Liver (tissue), 8 donors: ENCODE measurements at regions not wholly inside any gene's neighbourhood (a gene's known extent, or its start where the extent isn't known, plus 50 kb on each side); places are given as distances from the start of the nearest gene placed in this dataset.
A peak's percentile ranks its signal among the peaks of the same experiment; 100 is the strongest.

Experiments used
- DNase-seq: peaks from one replicate; pipeline ENCODE4 v3.0.0-alpha.2; 2017; ENCODE audit warnings: low spot score
- H3K27ac ChIP-seq, 2 donors: one replicate each; pipeline ENCODE4 v1.7.0; 2013; ENCODE audit warnings: inconsistent platforms in 2 of 2, low read length in 2 of 2, control low read depth in 1 of 2, low read depth in 1 of 2, mild to moderate bottlenecking in 1 of 2
- H3K27me3 ChIP-seq, 4 donors: one replicate each; pipeline versions ENCODE4 v1.6.1 to v1.7.0; 2013; ENCODE audit warnings: low read length in 3 of 4, inconsistent platforms in 1 of 4, mild to moderate bottlenecking in 1 of 4, moderate library complexity in 1 of 4; ENCODE audit not compliant: control insufficient read depth in 4 of 4, insufficient read depth in 4 of 4
- H3K36me3 ChIP-seq, 4 donors: one replicate each; pipeline versions ENCODE4 v1.6.1 to v1.7.0; 2013; ENCODE audit warnings: low read length in 3 of 4, mild to moderate bottlenecking in 3 of 4, low read depth in 1 of 4, moderate library complexity in 1 of 4; ENCODE audit not compliant: control insufficient read depth in 4 of 4, insufficient read depth in 3 of 4
- H3K4me1 ChIP-seq, 4 donors: one replicate each; pipeline versions ENCODE4 v1.6.1 to v1.7.0; 2013; ENCODE audit warnings: low read length in 3 of 4, mild to moderate bottlenecking in 3 of 4, moderate library complexity in 1 of 4; ENCODE audit not compliant: control insufficient read depth in 4 of 4, insufficient read depth in 4 of 4
- H3K4me3 ChIP-seq, 3 donors: one replicate each; pipeline versions ENCODE4 v1.6.1 to v1.7.0; 2013; ENCODE audit warnings: low read length in 3 of 3, control low read depth in 1 of 3, low read depth in 1 of 3, mild to moderate bottlenecking in 1 of 3
- H3K9ac ChIP-seq, 2 donors: one replicate each; pipeline ENCODE4 v1.7.0; 2013; ENCODE audit warnings: low read length in 2 of 2, mild to moderate bottlenecking in 2 of 2, moderate library complexity in 2 of 2, control low read depth in 1 of 2, low read depth in 1 of 2
- H3K9me3 ChIP-seq, 4 donors: one replicate each; pipeline versions ENCODE4 v1.6.1 to v1.7.0; 2013; ENCODE audit warnings: low read length in 3 of 4; ENCODE audit not compliant: control insufficient read depth in 4 of 4
- ATF3 ChIP-seq: IDR thresholded peaks from 2 replicates; pipeline ENCODE4 v1.6.1; 2016; ENCODE audit warnings: antibody characterized with exemption
- CTCF ChIP-seq: fragments of 150-350 bp; IDR thresholded peaks from 2 replicates; pipeline ENCODE4 v1.5.1; 2017; ENCODE audit warnings: improper control_type of control experiment, low read depth, low read length; ENCODE audit not compliant: missing input control
- EGR1 ChIP-seq, 2 donors: IDR thresholded peaks; 2 replicates each; pipeline ENCODE4 v1.6.1; 2016 to 2018; ENCODE audit warnings: antibody characterized with exemption in 2 of 2, low read depth in 2 of 2
- FOXA1 ChIP-seq: IDR thresholded peaks from 2 replicates; pipeline ENCODE4 v1.6.1; 2016; ENCODE audit warnings: antibody characterized with exemption
- FOXA2 ChIP-seq: IDR thresholded peaks from 2 replicates; pipeline ENCODE4 v1.6.1; 2016; ENCODE audit warnings: antibody characterized with exemption
- GABPA ChIP-seq, 2 donors: IDR thresholded peaks in 1 of 2; conservative IDR thresholded peaks in 1 of 2; 2 replicates each; pipeline ENCODE4 v1.6.1; 2016; ENCODE audit warnings: antibody characterized with exemption in 2 of 2, mild to moderate bottlenecking in 1 of 2, moderate library complexity in 1 of 2
- HNF4A ChIP-seq, 2 donors: conservative IDR thresholded peaks; 2 replicates each; pipeline ENCODE4 v1.6.1; 2016; ENCODE audit warnings: antibody characterized with exemption in 2 of 2, mild to moderate bottlenecking in 2 of 2
- HNF4G ChIP-seq: IDR thresholded peaks from 2 replicates; pipeline ENCODE4 v1.6.1; 2016; ENCODE audit warnings: antibody characterized with exemption
- JUND ChIP-seq, 2 donors: IDR thresholded peaks; 2 replicates each; pipeline ENCODE4 v1.6.1; 2016; ENCODE audit warnings: antibody characterized with exemption in 2 of 2
- MAX ChIP-seq: IDR thresholded peaks from 2 replicates; pipeline ENCODE4 v1.6.1; 2016; ENCODE audit warnings: antibody characterized with exemption
- NR2F2 ChIP-seq: IDR thresholded peaks from 2 replicates; pipeline ENCODE4 v1.6.1; 2016; ENCODE audit warnings: antibody characterized with exemption
- RAD21 ChIP-seq, 2 donors: IDR thresholded peaks; 2 replicates each; pipeline ENCODE4 v1.6.1; 2016; ENCODE audit warnings: antibody characterized with exemption in 2 of 2, mild to moderate bottlenecking in 2 of 2
- REST ChIP-seq: IDR thresholded peaks from 2 replicates; pipeline ENCODE4 v1.6.1; 2016; ENCODE audit warnings: antibody characterized with exemption, mild to moderate bottlenecking
- RXRA ChIP-seq, 2 donors: IDR thresholded peaks; 2 replicates each; pipeline ENCODE4 v1.6.1; 2017 to 2018; ENCODE audit warnings: antibody characterized with exemption in 2 of 2, mild to moderate bottlenecking in 1 of 2
- SP1 ChIP-seq: IDR thresholded peaks from 2 replicates; pipeline ENCODE4 v1.6.1; 2018; ENCODE audit warnings: antibody characterized with exemption, mild to moderate bottlenecking
- TAF1 ChIP-seq: conservative IDR thresholded peaks from 2 replicates; pipeline ENCODE4 v1.6.1; 2016; ENCODE audit warnings: antibody characterized with exemption, mild to moderate bottlenecking
- YY1 ChIP-seq: IDR thresholded peaks from 2 replicates; pipeline ENCODE4 v1.6.1; 2016; ENCODE audit warnings: antibody characterized with exemption, mild to moderate bottlenecking
- ZBTB33 ChIP-seq: IDR thresholded peaks from 2 replicates; pipeline ENCODE4 v1.6.1; 2016; ENCODE audit warnings: antibody characterized with exemption
- WGBS: extraction: QIAGEN DNeasy Blood & Tissue Kit; methylation state at CpG from one replicate; pipeline ENCODE4 v1.1.7; 2013; 5-methylcytosine and 5-hydroxymethylcytosine counted together
- donor health status: healthy.
- donor health status: healthy.
- donor health status: healthy.
- donor health status: healthy.
- donor health status: healthy.

GRCh38 chr14:101120641-101121507 lies 217.4 kb upstream of the RTL1 start:
- peak overlapping the region; percentile 4 to 73 for H3K27ac ChIP-seq
- H3K9ac ChIP-seq, result no peak overlapping the region
- peak; percentile 35 for DNase-seq
- H3K9me3 ChIP-seq, result no peaks in the 10 kb centered on the region
- H3K4me1 ChIP-seq, result no peaks in the 10 kb centered on the region
- 68% methylated on average over 19 of the region's 19 CpGs for WGBS
- no peaks in the 10 kb centered on the region for H3K27me3 ChIP-seq
- TF ChIP-seq EGR1 (IDR thresholded peaks at IDR 0.05; ENCODE audit: low read depth in 2 of 2) (no peak), ZBTB33 (no peak), YY1 (no peak), RAD21 (IDR thresholded peaks at IDR 0.05) (no peak), FOXA2 (no peak), TAF1 (no peak), FOXA1 (no peak), MAX (no peak), HNF4A (conservative IDR thresholded peaks at IDR 0.05) (no peak), NR2F2 (no peak), SP1 (no peak), ATF3 (no peak), HNF4G (no peak), RXRA (IDR thresholded peaks at IDR 0.05) (no peak)
- no peaks in the 10 kb centered on the region for H3K36me3 ChIP-seq
- H3K4me3 ChIP-seq, result no peak overlapping the region

GRCh38 chr14:101121508-101122139 lies 218.1 kb upstream of the RTL1 start:
- Histone ChIP-seq H3K9ac (no peak overlapping the region), H3K27ac (peak overlapping the region; percentile 1 to 73), H3K27me3 (no peaks in the 10 kb centered on the region), H3K9me3 (no peaks in the 10 kb centered on the region), H3K4me1 (no peaks in the 10 kb centered on the region), H3K4me3 (no peak overlapping the region), H3K36me3 (no peaks in the 10 kb centered on the region)
- no peak for TF ChIP-seq EGR1 (IDR thresholded peaks at IDR 0.05; ENCODE audit: low read depth in 2 of 2)
- no peak for TF ChIP-seq ZBTB33
- no peak for TF ChIP-seq HNF4A (conservative IDR thresholded peaks at IDR 0.05)
- no peak for TF ChIP-seq ATF3
- TF ChIP-seq FOXA1, result no peak
- TF ChIP-seq REST, result no peak
- no peak for TF ChIP-seq JUND (IDR thresholded peaks at IDR 0.05)
- TF ChIP-seq SP1, result no peak
- TF ChIP-seq FOXA2, result no peak
- TF ChIP-seq NR2F2, result no peak
- TF ChIP-seq RXRA (IDR thresholded peaks at IDR 0.05), result no peak
- no peak for TF ChIP-seq TAF1
- no peak for TF ChIP-seq RAD21 (IDR thresholded peaks at IDR 0.05)
- no peak for TF ChIP-seq CTCF
- TF ChIP-seq MAX, result no peak
- no peak for TF ChIP-seq YY1
- no peak for TF ChIP-seq GABPA (IDR thresholded peaks at IDR 0.05 in 1 of 2, conservative IDR thresholded peaks at IDR 0.05 in 1 of 2)
- 90% methylated on average over 13 of the region's 13 CpGs for WGBS
- DNase-seq, result peak; percentile 23
